ENCODE measurements at regions not wholly inside any gene's neighbourhood (a gene's known extent, or its start where the extent isn't known, plus 50 kb on each side); places are given as distances from the start of the nearest gene placed in this dataset.

DNA sequence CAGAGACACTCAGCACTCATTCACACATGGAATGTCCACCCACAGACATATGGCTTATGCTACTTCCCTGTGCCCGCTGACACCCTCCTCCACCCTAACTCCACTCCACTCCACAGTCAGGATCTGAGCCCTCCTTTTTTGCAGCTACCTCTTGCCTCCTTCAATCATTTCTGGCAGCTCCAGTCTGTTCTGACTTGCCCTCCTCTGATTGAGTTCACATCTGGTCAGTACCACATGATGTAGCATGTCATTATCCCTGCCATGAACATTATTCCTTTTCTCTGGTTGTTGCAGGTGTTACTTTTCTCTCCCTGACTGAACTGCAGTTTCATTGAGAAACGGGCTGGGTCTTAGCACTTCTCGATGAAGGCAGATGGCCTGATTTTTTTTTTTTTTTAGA is 130.1 kb upstream of the EGR2 start:
- TF ChIP-seq, protein P1, sequence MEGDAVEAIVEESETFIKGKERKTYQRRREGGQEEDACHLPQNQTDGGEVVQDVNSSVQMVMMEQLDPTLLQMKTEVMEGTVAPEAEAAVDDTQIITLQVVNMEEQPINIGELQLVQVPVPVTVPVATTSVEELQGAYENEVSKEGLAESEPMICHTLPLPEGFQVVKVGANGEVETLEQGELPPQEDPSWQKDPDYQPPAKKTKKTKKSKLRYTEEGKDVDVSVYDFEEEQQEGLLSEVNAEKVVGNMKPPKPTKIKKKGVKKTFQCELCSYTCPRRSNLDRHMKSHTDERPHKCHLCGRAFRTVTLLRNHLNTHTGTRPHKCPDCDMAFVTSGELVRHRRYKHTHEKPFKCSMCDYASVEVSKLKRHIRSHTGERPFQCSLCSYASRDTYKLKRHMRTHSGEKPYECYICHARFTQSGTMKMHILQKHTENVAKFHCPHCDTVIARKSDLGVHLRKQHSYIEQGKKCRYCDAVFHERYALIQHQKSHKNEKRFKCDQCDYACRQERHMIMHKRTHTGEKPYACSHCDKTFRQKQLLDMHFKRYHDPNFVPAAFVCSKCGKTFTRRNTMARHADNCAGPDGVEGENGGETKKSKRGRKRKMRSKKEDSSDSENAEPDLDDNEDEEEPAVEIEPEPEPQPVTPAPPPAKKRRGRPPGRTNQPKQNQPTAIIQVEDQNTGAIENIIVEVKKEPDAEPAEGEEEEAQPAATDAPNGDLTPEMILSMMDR (IDR thresholded peaks at IDR 0.05), result no peak

DNA sequence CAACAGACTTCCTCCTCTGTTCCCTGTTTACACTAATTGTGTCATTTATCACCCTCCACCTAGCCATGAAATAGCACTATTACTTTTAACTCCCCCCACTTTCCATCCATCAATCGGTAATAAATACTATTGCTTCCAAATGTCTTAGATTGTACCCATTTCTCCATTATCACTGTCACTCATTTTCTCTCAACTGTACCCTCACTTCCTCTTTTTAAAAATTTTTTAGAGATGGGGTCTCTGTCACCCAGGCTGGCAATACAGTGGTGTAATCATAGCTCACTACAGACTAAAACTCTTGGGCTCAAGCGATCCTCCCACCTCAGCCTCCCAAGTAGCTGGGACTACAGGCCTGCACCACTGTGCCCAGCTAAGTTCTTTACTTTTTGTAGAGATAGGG is 123.5 kb upstream of the EGR2 start:
- TF ChIP-seq, protein P1 (IDR thresholded peaks at IDR 0.05), result no peak

DNA sequence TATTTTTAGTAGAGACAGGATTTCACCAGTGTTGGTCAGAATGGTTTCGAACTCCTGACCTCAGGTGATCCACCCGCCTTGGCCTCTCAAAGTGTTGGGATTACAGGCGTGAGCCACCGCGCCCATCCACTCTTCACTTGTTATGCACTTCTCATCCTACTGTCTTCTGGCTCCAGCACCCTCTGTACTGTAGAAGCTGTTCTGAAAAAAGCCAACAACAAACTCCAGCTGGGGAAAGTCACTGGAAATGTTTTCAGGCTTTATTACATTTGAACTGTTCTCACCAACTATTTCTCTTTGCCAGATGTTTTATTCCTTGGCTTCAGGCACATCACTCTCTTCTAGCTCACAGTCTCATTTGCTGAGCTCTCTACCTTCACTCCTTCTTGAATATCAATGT is 122.5 kb upstream of the EGR2 start:
- TF ChIP-seq, protein P1 (IDR thresholded peaks at IDR 0.05), result no peak

DNA sequence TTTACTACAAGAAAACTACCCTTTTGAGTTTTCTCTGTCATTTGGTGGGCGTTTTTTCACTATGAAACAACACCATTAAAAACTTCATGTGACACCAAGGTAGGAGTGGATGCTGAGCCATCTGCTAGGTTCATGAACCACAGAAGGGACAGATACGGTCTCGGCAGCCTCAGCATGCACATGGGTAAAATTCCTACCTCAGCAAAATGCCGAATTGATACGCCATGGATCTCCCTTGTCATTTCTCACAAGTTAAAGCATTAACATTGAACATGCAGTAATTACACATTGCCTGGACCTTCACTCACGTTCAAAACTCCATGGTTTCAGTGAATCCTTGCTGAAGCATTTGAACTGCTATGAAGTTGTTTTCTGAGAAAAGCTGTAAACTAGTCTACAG is 121.5 kb upstream of the EGR2 start:
- TF ChIP-seq, protein P1 (IDR thresholded peaks at IDR 0.05), result no peak

DNA sequence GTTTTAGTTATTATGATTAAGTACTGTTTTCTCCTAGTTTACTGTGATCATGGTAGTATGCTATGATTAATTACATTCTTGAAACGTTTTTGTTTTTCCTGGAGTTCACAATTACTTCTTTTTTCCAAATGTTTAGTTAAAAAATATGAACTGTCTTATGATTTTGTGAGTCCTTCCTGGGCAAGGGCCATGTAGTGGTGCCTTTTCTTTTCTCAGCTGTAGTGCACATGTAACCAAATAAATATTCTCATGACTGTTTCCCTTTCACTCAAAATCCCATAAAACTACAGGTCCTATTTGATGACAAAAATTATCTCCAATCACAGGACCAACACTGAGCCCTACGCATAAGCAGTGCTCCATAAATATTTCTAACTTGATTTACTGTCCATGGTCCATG is 118.9 kb upstream of the EGR2 start:
- TF ChIP-seq, protein P1 (IDR thresholded peaks at IDR 0.05), result no peak

DNA sequence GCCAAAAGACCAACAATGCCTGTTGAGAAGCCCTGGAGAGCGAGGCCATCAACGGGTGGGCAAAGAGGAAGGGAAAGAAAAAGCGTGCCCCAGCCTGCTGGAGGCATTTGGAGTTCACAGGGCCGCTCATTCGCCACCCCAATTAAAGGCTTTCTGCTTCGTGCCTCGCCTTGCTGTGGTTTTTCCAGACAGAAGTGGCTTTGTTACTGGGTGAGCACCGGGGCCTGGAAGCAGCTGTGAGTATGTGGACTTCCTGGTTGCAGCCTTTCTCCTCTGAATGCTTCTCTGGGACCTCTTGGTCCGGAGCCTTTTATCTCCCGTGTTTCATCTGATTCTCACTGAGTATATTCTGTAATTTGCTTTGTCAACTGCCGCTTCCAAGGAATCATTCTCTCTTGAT is 118.1 kb upstream of the EGR2 start:
- TF ChIP-seq, protein P1 (IDR thresholded peaks at IDR 0.05), result no peak

DNA sequence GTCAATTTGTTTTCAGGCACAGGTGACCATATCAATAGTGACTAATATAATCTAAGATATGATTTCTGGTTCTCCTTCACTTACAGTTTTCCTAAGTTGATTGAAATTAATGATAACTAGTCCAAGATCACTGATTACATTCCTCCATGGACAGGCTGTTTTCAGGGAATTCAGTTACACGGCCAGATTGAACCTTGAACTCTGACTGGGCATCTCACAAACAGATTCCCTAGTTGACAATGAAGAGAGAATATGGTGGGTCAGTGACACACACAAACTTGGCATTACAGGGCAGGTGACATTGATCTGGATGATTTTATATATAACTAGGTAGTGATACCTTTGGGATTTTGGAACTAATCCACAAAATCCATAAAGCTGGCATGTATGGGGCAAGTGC is 110.2 kb upstream of the EGR2 start:
- TF ChIP-seq, protein P1 (IDR thresholded peaks at IDR 0.05), result no peak

DNA sequence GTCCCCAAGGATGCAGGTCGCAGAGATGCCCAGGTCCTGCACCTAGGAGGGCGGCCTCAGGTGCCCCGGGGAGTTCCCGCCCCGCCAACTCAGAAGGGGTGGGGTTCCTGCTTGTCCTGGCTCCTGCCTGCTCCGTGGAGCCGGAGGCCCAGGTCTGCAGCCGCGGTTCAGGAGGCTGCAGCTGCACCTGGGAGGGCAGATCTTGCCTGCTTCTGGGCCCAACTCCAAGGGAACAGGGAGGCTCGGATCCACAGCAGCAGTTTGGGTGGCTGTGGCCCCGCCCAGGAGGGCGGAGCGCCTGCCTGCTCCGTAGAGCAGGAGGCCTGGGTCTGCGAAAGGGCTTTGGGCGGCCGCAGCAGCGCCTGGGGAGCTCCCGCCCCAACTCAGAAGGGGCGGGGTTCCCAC is 108.2 kb upstream of the EGR2 start:
- TF ChIP-seq, protein P1 (IDR thresholded peaks at IDR 0.05), result no peak

Measured in LNCAP (cell line).